Neuronal stem cell (in vitro differentiated cells): ENCODE measurements at regions not wholly inside any gene's neighbourhood (a gene's known extent, or its start where the extent isn't known, plus 50 kb on each side); places are given as distances from the start of the nearest gene placed in this dataset.

Experiments used
- DNase-seq: peaks from one replicate; pipeline ENCODE4 v3.0.0-alpha.2; 2013; ENCODE audit warnings: low spot score
- H2AFZ ChIP-seq: one replicate; pipeline ENCODE4 v1.6.1; 2013; ENCODE audit warnings: mild to moderate bottlenecking, low read length, inconsistent platforms
- H2AK5ac ChIP-seq: 2 replicates; pipeline ENCODE4 v1.6.1; 2013; ENCODE audit warnings: low read depth, mild to moderate bottlenecking, inconsistent platforms, low read length, moderate library complexity, mixed read lengths
- H2BK120ac ChIP-seq: 2 replicates; pipeline ENCODE4 v1.6.1; 2013; ENCODE audit warnings: low read depth, mild to moderate bottlenecking, inconsistent platforms, low read length, moderate library complexity, mixed read lengths
- H2BK12ac ChIP-seq: one replicate; pipeline ENCODE4 v1.6.1; 2013; ENCODE audit warnings: low read length, inconsistent platforms
- H2BK15ac ChIP-seq: 2 replicates; pipeline ENCODE4 v1.6.1; 2013; ENCODE audit warnings: mild to moderate bottlenecking, low read length, inconsistent platforms, mixed read lengths
- H2BK5ac ChIP-seq: one replicate; pipeline ENCODE4 v1.6.1; 2013; ENCODE audit warnings: inconsistent platforms, mild to moderate bottlenecking, low read length, moderate library complexity
- H3K14ac ChIP-seq: one replicate; pipeline ENCODE4 v1.6.1; 2013; ENCODE audit warnings: low read length, inconsistent platforms
- H3K18ac ChIP-seq: 2 replicates; pipeline ENCODE4 v1.6.1; 2013; ENCODE audit warnings: low read length, inconsistent platforms
- H3K23ac ChIP-seq: 2 replicates; pipeline ENCODE4 v1.6.1; 2013; ENCODE audit warnings: low read depth, mild to moderate bottlenecking, mixed read lengths, low read length, inconsistent platforms; ENCODE audit not compliant: poor library complexity
- H3K27ac ChIP-seq: replicated peaks from 3 replicates; pipeline ENCODE4 v1.5.1; 2013; ENCODE audit warnings: low read length, inconsistent platforms
- H3K27me3 ChIP-seq, 3 experiments: 2 replicates each; pipeline ENCODE4 v1.6.1; 2013; ENCODE audit warnings: low read length in 3 of 3, mild to moderate bottlenecking in 2 of 3, inconsistent platforms in 1 of 3, low read depth in 1 of 3, mixed read lengths in 1 of 3, moderate library complexity in 1 of 3; ENCODE audit not compliant: control insufficient read depth in 3 of 3, insufficient read depth in 3 of 3
- H3K36me3 ChIP-seq, 2 donors: replicated peaks in 1 of 2; 2 replicates each; pipeline ENCODE4 v1.6.1; 2013; ENCODE audit warnings: low read length in 2 of 2; ENCODE audit not compliant: control insufficient read depth in 2 of 2, insufficient read depth in 2 of 2
- H3K4ac ChIP-seq: 2 replicates; pipeline ENCODE4 v1.6.1; 2013; ENCODE audit warnings: inconsistent platforms, mild to moderate bottlenecking, low read length, moderate library complexity
- H3K4me1 ChIP-seq, 2 donors: 1 replicate in 1 of 2; 2 replicates in 1 of 2; pipeline ENCODE4 v1.6.1; 2013; ENCODE audit warnings: low read length in 2 of 2, low read depth in 1 of 2; ENCODE audit not compliant: control insufficient read depth in 2 of 2, insufficient read depth in 1 of 2
- H3K4me2 ChIP-seq: one replicate; pipeline ENCODE4 v1.6.1; 2013; ENCODE audit warnings: mild to moderate bottlenecking, low read length, inconsistent platforms; ENCODE audit not compliant: insufficient read depth, poor library complexity, severe bottlenecking
- H3K4me3 ChIP-seq, 2 donors: 2 replicates each; pipeline ENCODE4 v1.5.1; 2013; ENCODE audit warnings: low read length in 2 of 2, mild to moderate bottlenecking in 2 of 2, inconsistent platforms in 1 of 2, moderate library complexity in 1 of 2
- H3K79me1 ChIP-seq: one replicate; pipeline ENCODE4 v1.6.1; 2013; ENCODE audit warnings: low read depth, mild to moderate bottlenecking, inconsistent platforms, low read length, moderate library complexity
- H3K9ac ChIP-seq: one replicate; pipeline ENCODE4 v1.6.1; 2013; ENCODE audit warnings: mild to moderate bottlenecking, low read depth, low read length, inconsistent platforms; ENCODE audit not compliant: poor library complexity
- H3K9me3 ChIP-seq, 2 donors: replicated peaks in 1 of 2; 2 replicates each; pipeline versions ENCODE3 to v1.6.1; 2013; ENCODE audit warnings: low read length in 2 of 2, mild to moderate bottlenecking in 2 of 2, inconsistent platforms in 1 of 2, low read depth in 1 of 2, mixed read lengths in 1 of 2, moderate library complexity in 1 of 2; ENCODE audit not compliant: control insufficient read depth in 2 of 2, insufficient read depth in 1 of 2
- H4K8ac ChIP-seq: one replicate; pipeline ENCODE4 v1.6.1; 2013; ENCODE audit warnings: low read depth, mild to moderate bottlenecking, inconsistent platforms, low read length, moderate library complexity
- H4K91ac ChIP-seq: one replicate; pipeline ENCODE4 v1.6.1; 2013; ENCODE audit warnings: low read length, low read depth, mild to moderate bottlenecking, inconsistent platforms; ENCODE audit not compliant: poor library complexity
- WGBS, 2 donors: extraction: QIAGEN DNeasy Blood & Tissue Kit; methylation state at CpG; one replicate each; pipeline ENCODE4 v1.1.7; 2013; ENCODE audit warnings: missing lambda C conversion rate in 2 of 2, mixed read lengths in 1 of 2; ENCODE audit not compliant: insufficient read length in 2 of 2, insufficient replicate concordance in 1 of 2; ENCODE audit errors: extremely low coverage in 2 of 2; 5-methylcytosine and 5-hydroxymethylcytosine counted together

GRCh38 chr10:91054325-91054724 lies 133.4 kb upstream of the ANKRD1 start:
- Histone ChIP-seq H3K36me3 (no peaks in the 10 kb centered on the region), H2AK5ac (no peak overlapping the region)
- peak; percentile 51 for DNase-seq

GRCh38 chr10:91061187-91061586 lies 140.3 kb upstream of the ANKRD1 start:
- Histone ChIP-seq H2BK12ac (no peak overlapping the region), H3K27ac (no peak overlapping the region), H3K27me3 (no peaks in the 10 kb centered on the region), H3K23ac (no peak overlapping the region), H3K9me3 (peaks cover 0 to 3% of the 10 kb centered on the region in 2 donors), H3K4me2 (no peak overlapping the region), H3K4me3 (no peak overlapping the region), H2BK120ac (no peak overlapping the region), H2AK5ac (no peak overlapping the region), H3K36me3 (no peaks in the 10 kb centered on the region), H3K18ac (no peak overlapping the region), H3K9ac (no peak overlapping the region), H3K4me1 (no peaks in the 10 kb centered on the region), H2BK5ac (no peak overlapping the region), H3K79me1 (no peaks in the 10 kb centered on the region), H2BK15ac (no peak overlapping the region), H2AFZ (peak overlapping the region; percentile 25), H3K4ac (no peak overlapping the region), H3K14ac (no peak overlapping the region), H4K91ac (no peak overlapping the region), H4K8ac (no peak overlapping the region)
- DNase-seq = no peak

More at GRCh38 chr10:91054325-91054724, 133.4 kb upstream of the ANKRD1 start:
- Histone ChIP-seq H3K9me3 (peaks cover 0 to 4% of the 10 kb centered on the region in 2 donors), H4K8ac (no peak overlapping the region), H3K14ac (no peak overlapping the region), H2BK15ac (no peak overlapping the region), H3K4me1 (peaks cover 12 to 43% of the 10 kb centered on the region in 2 donors), H4K91ac (no peak overlapping the region), H3K9ac (no peak overlapping the region), H3K79me1 (no peaks in the 10 kb centered on the region), H3K4me3 (no peak overlapping the region), H3K27ac (peak overlapping the region; percentile 80), H2BK120ac (no peak overlapping the region), H3K23ac (no peak overlapping the region), H3K18ac (no peak overlapping the region), H3K27me3 (no peaks in the 10 kb centered on the region), H2AFZ (peak overlapping the region; percentile 1), H3K4ac (no peak overlapping the region), H3K4me2 (no peak overlapping the region), H2BK12ac (no peak overlapping the region), H2BK5ac (no peak overlapping the region)
- WGBS, 2 donors = no CpG with 5 or more reads among the region's 2 CpGs

- Histone ChIP-seq H3K18ac (no peak overlapping the region), H2BK120ac (no peak overlapping the region), H3K9ac (no peak overlapping the region), H2AK5ac (no peak overlapping the region), H4K91ac (no peak overlapping the region), H3K36me3 (no peaks in the 10 kb centered on the region), H2BK15ac (no peak overlapping the region), H2AFZ (peak overlapping the region; percentile 25), H3K27ac (no peak overlapping the region), H3K79me1 (no peaks in the 10 kb centered on the region), H3K14ac (no peak overlapping the region), H3K27me3 (no peaks in the 10 kb centered on the region), H3K9me3 (no peaks in the 10 kb centered on the region), H3K4me3 (no peak overlapping the region), H2BK5ac (no peak overlapping the region), H3K23ac (no peak overlapping the region), H2BK12ac (no peak overlapping the region), H3K4me1 (no peaks in the 10 kb centered on the region), H3K4ac (no peak overlapping the region), H3K4me2 (no peak overlapping the region), H4K8ac (no peak overlapping the region)
- WGBS, 2 donors = no CpG with 5 or more reads among the region's 2 CpGs
- no peak for DNase-seq
Measured at GRCh38 chr10:91061608-91062007, 140.7 kb upstream of the ANKRD1 start.

- H3K27ac ChIP-seq = no peak overlapping the region
- H3K4me1 ChIP-seq = no peaks in the 10 kb centered on the region
- no peak overlapping the region for H3K4ac ChIP-seq
- no peak overlapping the region for H4K8ac ChIP-seq
- WGBS, 2 donors = no CpG with 5 or more reads among the region's 3 CpGs
- H3K23ac ChIP-seq = no peak overlapping the region
- H2AK5ac ChIP-seq = no peak overlapping the region
- H2BK12ac ChIP-seq = no peak overlapping the region
- H2BK5ac ChIP-seq = no peak overlapping the region
- H3K9me3 ChIP-seq = peaks cover 0 to under 1% of the 10 kb centered on the region in 2 donors
- no peaks in the 10 kb centered on the region for H3K27me3 ChIP-seq
- no peak for DNase-seq
- no peak overlapping the region for H4K91ac ChIP-seq
- H3K36me3 ChIP-seq = no peaks in the 10 kb centered on the region
- H3K18ac ChIP-seq = no peak overlapping the region
- no peak overlapping the region for H3K4me3 ChIP-seq
- no peaks in the 10 kb centered on the region for H3K79me1 ChIP-seq
- no peak overlapping the region for H3K4me2 ChIP-seq
- H3K14ac ChIP-seq = no peak overlapping the region
- no peak overlapping the region for H2BK120ac ChIP-seq
- peak overlapping the region; percentile 25 for H2AFZ ChIP-seq
- H3K9ac ChIP-seq = no peak overlapping the region
- H2BK15ac ChIP-seq = no peak overlapping the region
Measured at GRCh38 chr10:91062091-91062490, 141.2 kb upstream of the ANKRD1 start.
